Stomach (tissue), 4 donors: ENCODE measurements at regions not wholly inside any gene's neighbourhood (a gene's known extent, or its start where the extent isn't known, plus 50 kb on each side); places are given as distances from the start of the nearest gene placed in this dataset.

Experiments used
- EP300 ChIP-seq: sonication (generic); formaldehyde crosslinking; IDR thresholded peaks from one replicate; pipeline ENCODE4 v1.6.1; 2017; ENCODE audit warnings: antibody characterized with exemption
- POLR2A ChIP-seq, 4 donors: fragments of 450-650 bp; IDR thresholded peaks; one replicate each; pipeline ENCODE4 v1.6.1; 2016; ENCODE audit warnings: antibody characterized with exemption in 4 of 4, control low read depth in 2 of 4, mild to moderate bottlenecking in 1 of 4, moderate library complexity in 1 of 4
- POLR2AphosphoS5 ChIP-seq, 3 donors: sonication (generic); formaldehyde crosslinking; IDR thresholded peaks; one replicate each; pipeline ENCODE4 v1.6.1; 2016; ENCODE audit warnings: antibody characterized with exemption in 3 of 3
- TF ChIP-seq, protein P1 (sequence below), 7 experiments: fragments of 450-650 bp in 4 of 7; fragments of 200-600 bp in 3 of 7; sonication (generic) in 3 of 7; IDR thresholded peaks; one replicate each; pipeline ENCODE4 v1.5.1; 2016 to 2019; ENCODE audit warnings: antibody characterized with exemption in 7 of 7, control low read depth in 2 of 7, mild to moderate bottlenecking in 1 of 7

DNA sequence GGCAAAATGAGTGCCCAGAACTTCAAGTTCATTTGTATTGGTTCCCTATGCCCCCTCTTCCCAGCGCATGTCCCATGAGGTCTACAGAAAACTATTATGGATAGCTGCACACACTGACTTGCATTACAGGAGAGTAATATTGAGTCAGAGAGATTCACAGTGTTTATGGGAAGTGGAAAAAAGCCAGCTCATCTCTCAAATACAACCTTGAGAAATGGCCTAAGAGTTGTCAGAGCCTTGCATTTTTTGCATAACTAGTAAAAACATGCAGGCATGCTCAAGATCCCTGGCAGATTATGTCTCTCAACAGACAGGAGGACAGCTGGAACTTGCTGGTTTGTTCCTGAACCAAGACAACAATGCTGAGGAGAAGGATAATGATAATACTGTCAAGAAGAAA, 1292.8 kb downstream of the DSC3 start:
- TF ChIP-seq, protein P1, sequence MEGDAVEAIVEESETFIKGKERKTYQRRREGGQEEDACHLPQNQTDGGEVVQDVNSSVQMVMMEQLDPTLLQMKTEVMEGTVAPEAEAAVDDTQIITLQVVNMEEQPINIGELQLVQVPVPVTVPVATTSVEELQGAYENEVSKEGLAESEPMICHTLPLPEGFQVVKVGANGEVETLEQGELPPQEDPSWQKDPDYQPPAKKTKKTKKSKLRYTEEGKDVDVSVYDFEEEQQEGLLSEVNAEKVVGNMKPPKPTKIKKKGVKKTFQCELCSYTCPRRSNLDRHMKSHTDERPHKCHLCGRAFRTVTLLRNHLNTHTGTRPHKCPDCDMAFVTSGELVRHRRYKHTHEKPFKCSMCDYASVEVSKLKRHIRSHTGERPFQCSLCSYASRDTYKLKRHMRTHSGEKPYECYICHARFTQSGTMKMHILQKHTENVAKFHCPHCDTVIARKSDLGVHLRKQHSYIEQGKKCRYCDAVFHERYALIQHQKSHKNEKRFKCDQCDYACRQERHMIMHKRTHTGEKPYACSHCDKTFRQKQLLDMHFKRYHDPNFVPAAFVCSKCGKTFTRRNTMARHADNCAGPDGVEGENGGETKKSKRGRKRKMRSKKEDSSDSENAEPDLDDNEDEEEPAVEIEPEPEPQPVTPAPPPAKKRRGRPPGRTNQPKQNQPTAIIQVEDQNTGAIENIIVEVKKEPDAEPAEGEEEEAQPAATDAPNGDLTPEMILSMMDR (IDR thresholded peaks at IDR 0.05), result no peak
- TF ChIP-seq POLR2A (IDR thresholded peaks at IDR 0.05) (no peak), POLR2AphosphoS5 (IDR thresholded peaks at IDR 0.05) (no peak), EP300 (no peak)
